H1 (cell line): ENCODE measurements at regions not wholly inside any gene's neighbourhood (a gene's known extent, or its start where the extent isn't known, plus 50 kb on each side); places are given as distances from the start of the nearest gene placed in this dataset.

Experiments
- CTCF ChIA-PET: fragments of 300-600 bp; sonication (Branson Sonifier 250); formaldehyde crosslinking; loops from one replicate; lab custom pipeline; 2021; ENCODE audit not compliant: partially characterized antibody; lab: Charles Lee
- POLR2A ChIA-PET: fragments of 300-600 bp; sonication (Branson Sonifier 250); formaldehyde crosslinking; loops from one replicate; lab custom pipeline; 2021; ENCODE audit warnings: inconsistent platforms; ENCODE audit not compliant: partially characterized antibody; lab: Charles Lee
- DNase-seq, 2 experiments: peaks; one replicate each; pipeline versions ENCODE4 v3.0.0 to v3.0.0-alpha.2; 2010 to 2022; ENCODE audit warnings: low spot score in 2 of 2, low read depth in 1 of 2, mixed read lengths in 1 of 2
- FAIRE-seq: peaks from 2 replicates; lab custom pipeline; 2011; peaks lifted over from hg19 to GRCh38; lab: Jason Lieb, UNC
- H2AFZ ChIP-seq: 2 replicates; pipeline ENCODE4 v1.8.1; 2012; ENCODE audit warnings: low read length, inconsistent platforms
- H2AK5ac ChIP-seq: 2 replicates; pipeline ENCODE4 v1.6.1; 2013; ENCODE audit warnings: low read depth, low read length
- H2BK120ac ChIP-seq: replicated peaks from 2 replicates; pipeline ENCODE3; 2013; ENCODE audit warnings: low read depth, low read length, inconsistent platforms
- H2BK12ac ChIP-seq: 2 replicates; pipeline ENCODE4 v1.6.1; 2013; ENCODE audit warnings: low read depth, low read length
- H2BK15ac ChIP-seq: 2 replicates; pipeline ENCODE4 v1.6.1; 2013; ENCODE audit warnings: low read length
- H2BK20ac ChIP-seq: 2 replicates; pipeline ENCODE4 v1.6.1; 2013; ENCODE audit warnings: low read length
- H2BK5ac ChIP-seq: 2 replicates; pipeline ENCODE4 v1.6.1; 2013; ENCODE audit warnings: low read depth, low read length
- H3K14ac ChIP-seq: 2 replicates; pipeline ENCODE4 v1.6.1; 2013; ENCODE audit warnings: inconsistent platforms; ENCODE audit not compliant: insufficient read length
- H3K18ac ChIP-seq: 2 replicates; pipeline ENCODE4 v1.6.1; 2013; ENCODE audit warnings: low read length; ENCODE audit errors: extremely low read depth
- H3K23ac ChIP-seq: 2 replicates; pipeline ENCODE4 v1.6.1; 2013; ENCODE audit warnings: inconsistent platforms; ENCODE audit not compliant: insufficient read length
- H3K23me2 ChIP-seq: 2 replicates; pipeline ENCODE4 v1.6.1; 2013; ENCODE audit warnings: low read depth, low read length
- H3K27ac ChIP-seq: 2 replicates; pipeline ENCODE4 v1.6.1; 2011; ENCODE audit warnings: low read depth, low read length, inconsistent platforms
- H3K27me3 ChIP-seq, 4 experiments: replicated peaks in 1 of 4; 1 replicate in 1 of 4; 2 replicates in 3 of 4; pipeline versions ENCODE4 v1.6.1 to v1.8.1; 2011 to 2013; ENCODE audit warnings: low read length in 3 of 4, mild to moderate bottlenecking in 3 of 4, inconsistent platforms in 2 of 4, mixed read lengths in 2 of 4, moderate library complexity in 1 of 4; ENCODE audit not compliant: control insufficient read depth in 3 of 4, insufficient read depth in 3 of 4; ENCODE audit errors: extremely low read depth in 1 of 4
- H3K36me3 ChIP-seq, 4 experiments: 2 replicates each; pipeline versions ENCODE4 v1.6.1 to v1.8.1; 2011 to 2013; ENCODE audit warnings: mild to moderate bottlenecking in 4 of 4, low read length in 3 of 4, moderate library complexity in 2 of 4, control low read depth in 1 of 4, inconsistent platforms in 1 of 4; ENCODE audit not compliant: insufficient read depth in 4 of 4, control insufficient read depth in 2 of 4
- H3K4ac ChIP-seq: replicated peaks from 2 replicates; pipeline ENCODE3; 2013; ENCODE audit warnings: low read length, low read depth, mixed read lengths, inconsistent platforms; ENCODE audit not compliant: insufficient read length
- H3K4me1 ChIP-seq, 4 experiments: replicated peaks in 1 of 4; 1 replicate in 1 of 4; 2 replicates in 3 of 4; pipeline versions ENCODE4 v1.6.1 to v1.8.1; 2011 to 2013; ENCODE audit warnings: low read length in 3 of 4, inconsistent platforms in 2 of 4, mixed read lengths in 1 of 4; ENCODE audit not compliant: insufficient read depth in 4 of 4, control insufficient read depth in 3 of 4
- H3K4me2 ChIP-seq, 2 experiments: 2 replicates each; pipeline versions ENCODE4 v1.6.1 to v1.8.1; 2011 to 2013; ENCODE audit warnings: low read depth in 2 of 2, low read length in 2 of 2, control low read depth in 1 of 2, inconsistent platforms in 1 of 2, mild to moderate bottlenecking in 1 of 2; ENCODE audit not compliant: insufficient read depth in 1 of 2
- H3K4me3 ChIP-seq, 4 experiments: fragments of 200-600, 300-600 bp in 1 of 4; sonication (generic), shearing (Covaris generic), sonication (Bioruptor Twin) in 1 of 4; 2 replicates each; pipeline versions ENCODE4 v1.5.1 to v1.8.1; 2011 to 2016; ENCODE audit warnings: low read length in 4 of 4, low read depth in 3 of 4, control low read depth in 2 of 4, inconsistent platforms in 2 of 4, mild to moderate bottlenecking in 2 of 4, mixed read lengths in 1 of 4, moderate library complexity in 1 of 4; ENCODE audit not compliant: insufficient read depth in 2 of 4; ENCODE audit errors: extremely low read depth in 1 of 4
- H3K56ac ChIP-seq: replicated peaks from 2 replicates; pipeline ENCODE3; 2013; ENCODE audit warnings: low read depth, mild to moderate bottlenecking, mixed read lengths, low read length, inconsistent platforms; ENCODE audit not compliant: insufficient read length
- H3K79me1 ChIP-seq: 2 replicates; pipeline ENCODE4 v1.6.1; 2013; ENCODE audit warnings: low read depth, low read length, control low read depth
- H3K79me2 ChIP-seq, 2 experiments: 2 replicates each; pipeline versions ENCODE4 v1.6.1 to v1.8.1; 2012 to 2013; ENCODE audit warnings: low read length in 2 of 2, mild to moderate bottlenecking in 2 of 2, inconsistent platforms in 1 of 2; ENCODE audit not compliant: insufficient read depth in 2 of 2, control insufficient read depth in 1 of 2
- H3K9ac ChIP-seq, 4 experiments: replicated peaks in 1 of 4; 1 replicate in 1 of 4; 2 replicates in 3 of 4; pipeline versions ENCODE4 v1.6.1 to v1.8.1; 2011 to 2013; ENCODE audit warnings: low read depth in 3 of 4, low read length in 3 of 4, control low read depth in 2 of 4, mild to moderate bottlenecking in 2 of 4, moderate library complexity in 2 of 4, inconsistent platforms in 1 of 4; ENCODE audit errors: extremely low read depth in 1 of 4
- H3K9me3 ChIP-seq, 2 experiments: 2 replicates each; pipeline versions ENCODE4 v1.6.1 to v1.8.1; 2012 to 2013; ENCODE audit warnings: mild to moderate bottlenecking in 2 of 2, moderate library complexity in 2 of 2, control low read depth in 1 of 2, inconsistent platforms in 1 of 2, low read depth in 1 of 2, low read length in 1 of 2, mixed read lengths in 1 of 2; ENCODE audit not compliant: insufficient read depth in 2 of 2
- H4K20me1 ChIP-seq, 2 experiments: replicated peaks in 1 of 2; 2 replicates each; pipeline versions ENCODE3 to v1.8.1; 2011 to 2013; ENCODE audit warnings: inconsistent platforms in 2 of 2, low read length in 2 of 2, mild to moderate bottlenecking in 1 of 2; ENCODE audit not compliant: insufficient read depth in 2 of 2, control insufficient read depth in 1 of 2
- H4K5ac ChIP-seq: 2 replicates; pipeline ENCODE4 v1.6.1; 2013; ENCODE audit warnings: low read length, low read depth, mixed read lengths, inconsistent platforms; ENCODE audit not compliant: insufficient read length
- H4K8ac ChIP-seq: 2 replicates; pipeline ENCODE4 v1.8.0; 2013; ENCODE audit warnings: mild to moderate bottlenecking, moderate library complexity, low read length, inconsistent platforms; ENCODE audit not compliant: insufficient read depth; ENCODE audit errors: extremely low read depth
- H4K91ac ChIP-seq: replicated peaks from 2 replicates; pipeline ENCODE3; 2013; ENCODE audit warnings: low read length, mixed read lengths, inconsistent platforms; ENCODE audit not compliant: insufficient read length
- NRF1 ChIP-seq: IDR thresholded peaks from 2 replicates; pipeline ENCODE4 v1.6.1; 2011; ENCODE audit warnings: mild to moderate bottlenecking, low read depth, low read length, improper control_type of control experiment
- SIX5 ChIP-seq: IDR thresholded peaks from 2 replicates; pipeline ENCODE4 v1.6.1; 2011; ENCODE audit warnings: mild to moderate bottlenecking, low read depth, low read length
- SP2 ChIP-seq: IDR thresholded peaks from 2 replicates; pipeline ENCODE4 v1.6.1; 2012; ENCODE audit warnings: mild to moderate bottlenecking, low read length, inconsistent platforms
- WGBS, 2 experiments: shearing (Covaris generic) in 1 of 2; methylation state at CpG; one replicate each; pipeline versions ENCODE4 v1.1.6 to v1.1.7; 2013 to 2015; ENCODE audit warnings: low lambda C conversion rate in 2 of 2, mixed read lengths in 2 of 2, inconsistent platforms in 1 of 2, low coverage in 1 of 2, missing lambda C conversion rate in 1 of 2; ENCODE audit not compliant: insufficient replicate concordance in 2 of 2, insufficient coverage in 1 of 2, insufficient read length in 1 of 2; ENCODE audit errors: extremely low coverage in 1 of 2, missing lambda C conversion rate in 1 of 2; 5-methylcytosine and 5-hydroxymethylcytosine counted together

DNA sequence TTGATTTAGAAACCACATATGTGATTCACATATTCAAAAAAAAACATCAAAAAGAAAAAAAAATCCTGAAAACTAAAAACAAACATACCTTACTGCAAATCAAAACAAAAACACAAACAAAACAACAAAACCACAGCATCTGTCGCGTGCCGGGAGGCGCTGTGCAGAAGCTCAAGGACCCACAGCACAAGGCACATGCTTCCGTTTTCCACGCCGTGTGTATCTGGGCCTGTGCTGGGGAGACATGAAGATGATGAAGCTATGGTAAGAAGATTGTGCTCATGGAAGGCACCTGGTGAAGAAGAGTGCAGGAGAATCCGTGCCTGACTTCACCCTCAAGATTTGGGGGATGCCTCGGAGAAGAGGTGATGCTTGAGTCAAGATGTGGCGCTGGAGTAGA is 788.9 kb upstream of the ARRDC4 start:
- H4K91ac ChIP-seq = no peak overlapping the region
- H3K23me2 ChIP-seq = no peaks in the 10 kb centered on the region
- no peak overlapping the region for H3K9ac ChIP-seq
- no peaks in the 10 kb centered on the region for H3K36me3 ChIP-seq
- H3K4me1 ChIP-seq = peaks cover 0 to 8% (median 3%) of the 10 kb centered on the region in 4 experiments; a peak in 2 of 7 replicates
- POLR2A ChIA-PET = no interaction called here
- FAIRE-seq (no peak), DNase-seq (no peak)
- H3K4me3 ChIP-seq = no peak overlapping the region
- H3K14ac ChIP-seq = no peak overlapping the region
- no peak overlapping the region for H2BK20ac ChIP-seq
- H3K79me1 ChIP-seq = no peaks in the 10 kb centered on the region
- H3K79me2 ChIP-seq = no peaks in the 10 kb centered on the region
- no peak overlapping the region for H2AFZ ChIP-seq
- H4K5ac ChIP-seq = no peak overlapping the region
- no peak overlapping the region for H2BK12ac ChIP-seq
- H2BK120ac ChIP-seq = no peak overlapping the region
- no peak overlapping the region for H3K27ac ChIP-seq
- WGBS, 2 experiments = 94% methylated on average over 10 of the region's 10 CpGs; no CpG with 5 or more reads in 1 of the 2 experiments
- no peak overlapping the region for H2BK15ac ChIP-seq
- H4K8ac ChIP-seq = no peak overlapping the region
- no peak overlapping the region for H2AK5ac ChIP-seq
- H3K18ac ChIP-seq = no peak overlapping the region
- H2BK5ac ChIP-seq = no peak overlapping the region
- H4K20me1 ChIP-seq = no peaks in the 10 kb centered on the region
- no peak overlapping the region for H3K4me2 ChIP-seq
- H3K27me3 ChIP-seq = no peaks in the 10 kb centered on the region
- CTCF ChIA-PET = interaction anchor here (0.6 kb wide), 1 partner anchor 31 kb away, joined by 3 read pairs; no protein-coding TSS in a partner anchor
- no peaks in the 10 kb centered on the region for H3K9me3 ChIP-seq
- no peak overlapping the region for H3K56ac ChIP-seq
- no peak overlapping the region for H3K23ac ChIP-seq
- H3K4ac ChIP-seq = no peak overlapping the region
- no peak for TF ChIP-seq NRF1
- TF ChIP-seq SP2 = no peak
- no peak for TF ChIP-seq SIX5
